Upper lobe of left lung (tissue), 4 donors: ENCODE measurements at regions not wholly inside any gene's neighbourhood (a gene's known extent, or its start where the extent isn't known, plus 50 kb on each side); places are given as distances from the start of the nearest gene placed in this dataset.

Source experiments
- EP300 ChIP-seq, 4 donors: sonication (generic); formaldehyde crosslinking; IDR thresholded peaks; one replicate each; pipeline ENCODE4 v1.5.1; 2017; ENCODE audit warnings: antibody characterized with exemption in 4 of 4, control low read depth in 2 of 4
- POLR2A ChIP-seq, 4 donors: fragments of 450-650 bp; IDR thresholded peaks; one replicate each; pipeline ENCODE4 v1.5.1; 2016 to 2017; ENCODE audit warnings: antibody characterized with exemption in 4 of 4, mild to moderate bottlenecking in 2 of 4
- POLR2AphosphoS5 ChIP-seq, 2 donors: sonication (generic); formaldehyde crosslinking; IDR thresholded peaks; one replicate each; pipeline ENCODE4 v1.5.1; 2017; ENCODE audit warnings: antibody characterized with exemption in 2 of 2
- TF ChIP-seq, protein P1 (sequence below), 6 experiments: fragments of 450-650 bp in 4 of 6; fragments of 200-600 bp in 2 of 6; sonication (generic) in 2 of 6; IDR thresholded peaks; one replicate each; pipeline ENCODE4 v1.5.1; 2016 to 2019; ENCODE audit warnings: antibody characterized with exemption in 6 of 6

DNA sequence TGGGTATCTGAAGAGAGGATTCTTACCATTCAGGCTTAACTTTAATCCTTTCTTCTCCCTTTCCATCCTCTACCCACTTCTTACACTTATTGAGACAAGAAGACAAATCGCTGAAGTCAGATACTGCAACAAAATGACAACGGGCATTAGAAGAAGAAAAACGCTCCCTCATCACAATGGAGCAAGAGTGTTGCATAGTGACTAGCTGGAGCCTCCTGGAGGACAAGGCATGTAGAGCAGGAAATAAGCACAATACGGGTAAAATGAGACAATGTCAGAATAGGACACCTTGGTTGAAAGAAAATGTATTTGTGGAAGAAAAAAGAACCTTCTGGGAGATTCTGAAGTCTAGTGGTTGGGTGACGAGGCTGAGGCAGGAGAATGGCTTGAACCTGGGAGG lies 501.0 kb downstream of the RERGL start:
- TF ChIP-seq, protein P1, sequence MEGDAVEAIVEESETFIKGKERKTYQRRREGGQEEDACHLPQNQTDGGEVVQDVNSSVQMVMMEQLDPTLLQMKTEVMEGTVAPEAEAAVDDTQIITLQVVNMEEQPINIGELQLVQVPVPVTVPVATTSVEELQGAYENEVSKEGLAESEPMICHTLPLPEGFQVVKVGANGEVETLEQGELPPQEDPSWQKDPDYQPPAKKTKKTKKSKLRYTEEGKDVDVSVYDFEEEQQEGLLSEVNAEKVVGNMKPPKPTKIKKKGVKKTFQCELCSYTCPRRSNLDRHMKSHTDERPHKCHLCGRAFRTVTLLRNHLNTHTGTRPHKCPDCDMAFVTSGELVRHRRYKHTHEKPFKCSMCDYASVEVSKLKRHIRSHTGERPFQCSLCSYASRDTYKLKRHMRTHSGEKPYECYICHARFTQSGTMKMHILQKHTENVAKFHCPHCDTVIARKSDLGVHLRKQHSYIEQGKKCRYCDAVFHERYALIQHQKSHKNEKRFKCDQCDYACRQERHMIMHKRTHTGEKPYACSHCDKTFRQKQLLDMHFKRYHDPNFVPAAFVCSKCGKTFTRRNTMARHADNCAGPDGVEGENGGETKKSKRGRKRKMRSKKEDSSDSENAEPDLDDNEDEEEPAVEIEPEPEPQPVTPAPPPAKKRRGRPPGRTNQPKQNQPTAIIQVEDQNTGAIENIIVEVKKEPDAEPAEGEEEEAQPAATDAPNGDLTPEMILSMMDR (IDR thresholded peaks at IDR 0.05), result peak in 3 of 6 experiments; percentile 15 to 28 (median 18)
- TF ChIP-seq EP300 (IDR thresholded peaks at IDR 0.05) (no peak), POLR2A (IDR thresholded peaks at IDR 0.05) (no peak), POLR2AphosphoS5 (IDR thresholded peaks at IDR 0.05) (no peak)
